K562 (cell line): ENCODE measurements at regions not wholly inside any gene's neighbourhood (a gene's known extent, or its start where the extent isn't known, plus 50 kb on each side); places are given as distances from the start of the nearest gene placed in this dataset.

Experiments used
- BRD9 ChIP-seq: fragments of 450-650 bp; IDR thresholded peaks from 2 replicates; pipeline ENCODE4 v1.6.1; 2018; ENCODE audit warnings: low read depth; ENCODE audit not compliant: partially characterized antibody
- DDX20 ChIP-seq: fragments of 450-650 bp; IDR thresholded peaks from 2 replicates; pipeline ENCODE4 v1.6.1; 2016; ENCODE audit warnings: missing genetic modification characterization, low read depth, mild to moderate bottlenecking, missing compliant biosample characterization, moderate library complexity
- FOXJ3 ChIP-seq: sonication (generic); formaldehyde crosslinking; IDR thresholded peaks from 2 replicates; pipeline ENCODE4 v1.4.0; 2020; ENCODE audit warnings: mild to moderate bottlenecking, missing genetic modification reagents
- GABPA ChIP-seq: fragments of 200-800 bp; sonication (Bioruptor generic); conservative IDR thresholded peaks from 2 replicates; pipeline ENCODE4 v1.6.1; 2016; ENCODE audit warnings: low read depth, missing genetic modification characterization, missing compliant biosample characterization
- HDAC1 ChIP-seq, 2 experiments: fragments of 450-650 bp; IDR thresholded peaks; 2 replicates each; pipeline ENCODE4 v1.6.1; 2016 to 2017; ENCODE audit warnings: inconsistent platforms in 1 of 2, mild to moderate bottlenecking in 1 of 2, moderate library complexity in 1 of 2
- HMG20A ChIP-seq: fragments of 450-650 bp; formaldehyde crosslinking; conservative IDR thresholded peaks from 2 replicates; pipeline ENCODE4 v1.4.0; 2020; ENCODE audit warnings: mild to moderate bottlenecking, mixed read lengths
- MAFF ChIP-seq: IDR thresholded peaks from 2 replicates; pipeline ENCODE4 v1.6.1; 2012; ENCODE audit warnings: low read length, improper control_type of control experiment
- NBN ChIP-seq: fragments of 450-650 bp; IDR thresholded peaks from 2 replicates; pipeline ENCODE4 v1.6.1; 2016; ENCODE audit warnings: low read depth, mild to moderate bottlenecking
- POLR2B ChIP-seq: fragments of 450-650 bp; IDR thresholded peaks from 2 replicates; pipeline ENCODE4 v1.6.1; 2018; ENCODE audit warnings: low read depth; ENCODE audit not compliant: partially characterized antibody
- POLR2H ChIP-seq: IDR thresholded peaks from 2 replicates; pipeline ENCODE4 v1.6.1; 2016; ENCODE audit warnings: missing genetic modification characterization, low read depth, mild to moderate bottlenecking, control low read depth, missing compliant biosample characterization, moderate library complexity
- SAFB ChIP-seq: fragments of 200-400 bp; formaldehyde crosslinking; IDR thresholded peaks from 2 replicates; pipeline ENCODE4 v1.6.1; 2017; ENCODE audit warnings: low read depth, low read length, borderline replicate concordance
- TARDBP ChIP-seq: fragments of 450-650 bp; IDR thresholded peaks from 2 replicates; pipeline ENCODE4 v1.6.1; 2016
- TF ChIP-seq, protein P1 (sequence below): fragments of 250-450 bp; sonication (Bioruptor Pico); IDR thresholded peaks from 2 replicates; pipeline ENCODE4 v1.5.0; 2021
- TF ChIP-seq, protein P2 (sequence below), 3 experiments: IDR thresholded peaks in 2 of 3; conservative IDR thresholded peaks in 1 of 3; 2 replicates each; pipeline ENCODE4 v1.5.1; 2011 to 2012; ENCODE audit warnings: low read length in 3 of 3, mild to moderate bottlenecking in 3 of 3, control low read depth in 2 of 3, improper control_type of control experiment in 1 of 3, inconsistent platforms in 1 of 3, low read depth in 1 of 3, mixed read lengths in 1 of 3, moderate library complexity in 1 of 3; ENCODE audit not compliant: insufficient read depth in 2 of 3

DNA sequence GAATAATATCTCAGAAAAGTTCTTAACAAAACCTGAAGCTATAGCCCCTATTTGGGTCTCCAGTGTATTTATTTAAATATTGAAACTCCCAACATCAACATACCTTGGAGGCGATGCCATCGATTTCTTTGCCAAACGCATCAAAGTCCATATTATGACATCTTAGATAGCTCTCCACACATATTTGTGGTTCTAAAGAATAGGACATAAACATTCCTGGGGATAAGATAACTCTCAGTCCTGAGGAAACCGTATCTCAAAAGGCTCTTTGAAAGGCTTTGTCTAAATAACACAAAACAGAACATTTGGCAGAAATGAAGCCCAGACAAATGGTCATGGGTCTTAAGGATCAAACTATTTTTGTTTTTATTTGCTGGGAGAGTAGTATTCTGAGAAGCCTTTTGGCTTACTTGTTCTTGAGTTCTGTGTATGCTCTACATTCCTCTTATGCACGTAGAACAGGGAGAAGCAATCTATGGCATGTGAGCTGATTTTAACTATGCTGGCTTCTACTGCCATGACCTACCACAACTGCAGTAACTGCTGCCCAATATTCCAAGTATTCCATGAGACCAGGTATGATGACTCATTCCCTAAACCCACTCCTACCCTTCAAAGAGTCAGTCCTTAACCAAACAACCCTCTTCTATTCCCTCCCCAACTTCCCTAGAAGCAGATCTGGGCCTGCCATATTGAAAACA lies 279.0 kb upstream of the ZFHX3 start (continued):
- TF ChIP-seq HDAC1 (IDR thresholded peaks at IDR 0.05) = no peak
- TF ChIP-seq FOXJ3 (CRISPR knock-in tag) = no peak
- no peak for TF ChIP-seq HMG20A (CRISPR knock-in tag)
- TF ChIP-seq SAFB = no peak
- TF ChIP-seq MAFF = no peak
- TF ChIP-seq, protein P1, sequence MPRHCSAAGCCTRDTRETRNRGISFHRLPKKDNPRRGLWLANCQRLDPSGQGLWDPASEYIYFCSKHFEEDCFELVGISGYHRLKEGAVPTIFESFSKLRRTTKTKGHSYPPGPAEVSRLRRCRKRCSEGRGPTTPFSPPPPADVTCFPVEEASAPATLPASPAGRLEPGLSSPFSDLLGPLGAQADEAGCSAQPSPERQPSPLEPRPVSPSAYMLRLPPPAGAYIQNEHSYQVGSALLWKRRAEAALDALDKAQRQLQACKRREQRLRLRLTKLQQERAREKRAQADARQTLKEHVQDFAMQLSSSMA = no peak
- TF ChIP-seq POLR2B = no peak
- no peak for TF ChIP-seq BRD9
- TF ChIP-seq DDX20 = no peak
- no peak for TF ChIP-seq NBN
- TF ChIP-seq, protein P2, sequence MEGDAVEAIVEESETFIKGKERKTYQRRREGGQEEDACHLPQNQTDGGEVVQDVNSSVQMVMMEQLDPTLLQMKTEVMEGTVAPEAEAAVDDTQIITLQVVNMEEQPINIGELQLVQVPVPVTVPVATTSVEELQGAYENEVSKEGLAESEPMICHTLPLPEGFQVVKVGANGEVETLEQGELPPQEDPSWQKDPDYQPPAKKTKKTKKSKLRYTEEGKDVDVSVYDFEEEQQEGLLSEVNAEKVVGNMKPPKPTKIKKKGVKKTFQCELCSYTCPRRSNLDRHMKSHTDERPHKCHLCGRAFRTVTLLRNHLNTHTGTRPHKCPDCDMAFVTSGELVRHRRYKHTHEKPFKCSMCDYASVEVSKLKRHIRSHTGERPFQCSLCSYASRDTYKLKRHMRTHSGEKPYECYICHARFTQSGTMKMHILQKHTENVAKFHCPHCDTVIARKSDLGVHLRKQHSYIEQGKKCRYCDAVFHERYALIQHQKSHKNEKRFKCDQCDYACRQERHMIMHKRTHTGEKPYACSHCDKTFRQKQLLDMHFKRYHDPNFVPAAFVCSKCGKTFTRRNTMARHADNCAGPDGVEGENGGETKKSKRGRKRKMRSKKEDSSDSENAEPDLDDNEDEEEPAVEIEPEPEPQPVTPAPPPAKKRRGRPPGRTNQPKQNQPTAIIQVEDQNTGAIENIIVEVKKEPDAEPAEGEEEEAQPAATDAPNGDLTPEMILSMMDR (IDR thresholded peaks at IDR 0.05 in 2 of 3, conservative IDR thresholded peaks at IDR 0.05 in 1 of 3; ENCODE audit: insufficient read depth in 2 of 3, low read depth in 1 of 3, low read length in 3 of 3) = no peak
- TF ChIP-seq GABPA (tag) = no peak
- no peak for TF ChIP-seq TARDBP
- TF ChIP-seq POLR2H = no peak
